CD4-positive, CD25-positive, alpha-beta regulatory T cell (primary cell): ENCODE measurements at regions not wholly inside any gene's neighbourhood (a gene's known extent, or its start where the extent isn't known, plus 50 kb on each side); places are given as distances from the start of the nearest gene placed in this dataset.

ENCODE experiments used
- ATAC-seq, 2 donors: fragments of 150-1000 bp; cut with Tn5 transposase; one replicate each; pipeline ENCODE4 v1.10.0; 2021; ENCODE audit warnings: low read depth in 2 of 2, moderate number of reproducible peaks in 2 of 2, moderate library complexity in 1 of 2
- DNase-seq, 3 donors: peaks; one replicate each; pipeline versions ENCODE4 v3.0.0 to v3.0.0-alpha.2; 2012 to 2022; ENCODE audit warnings: mixed read lengths in 1 of 3
- H3K27ac ChIP-seq: one replicate; pipeline ENCODE4 v1.7.0; 2013; ENCODE audit warnings: mild to moderate bottlenecking, low read length; ENCODE audit not compliant: insufficient read depth, poor library complexity, severe bottlenecking
- H3K27me3 ChIP-seq: one replicate; pipeline ENCODE4 v1.7.0; 2013; ENCODE audit warnings: low read length; ENCODE audit not compliant: control insufficient read depth, insufficient read depth
- H3K36me3 ChIP-seq: one replicate; pipeline ENCODE4 v1.7.0; 2013; ENCODE audit warnings: mild to moderate bottlenecking, low read length, moderate library complexity; ENCODE audit not compliant: control insufficient read depth, insufficient read depth
- H3K4me1 ChIP-seq: 2 replicates; pipeline ENCODE4 v1.7.0; 2013; ENCODE audit warnings: mild to moderate bottlenecking, low read length; ENCODE audit not compliant: insufficient read depth, control insufficient read depth, poor library complexity, severe bottlenecking
- H3K4me3 ChIP-seq: one replicate; pipeline ENCODE4 v1.7.0; 2013; ENCODE audit warnings: low read depth, mild to moderate bottlenecking, low read length, moderate library complexity
- H3K9me3 ChIP-seq, 2 experiments: 1 replicate in 1 of 2; 2 replicates in 1 of 2; pipeline ENCODE4 v1.7.0; 2013; ENCODE audit warnings: low read length in 2 of 2, mild to moderate bottlenecking in 1 of 2, moderate library complexity in 1 of 2; ENCODE audit not compliant: control insufficient read depth in 2 of 2
- H3K27ac Mint-ChIP-seq, 3 donors: one replicate each; pipeline ENCODE4 v1.8.0; 2020 to 2022; ENCODE audit warnings: mild to moderate bottlenecking in 3 of 3, mixed read lengths in 3 of 3, moderate library complexity in 2 of 3
- H3K27me3 Mint-ChIP-seq: one replicate; pipeline ENCODE4 v1.8.0; 2022; ENCODE audit warnings: mild to moderate bottlenecking, mixed read lengths
- H3K36me3 Mint-ChIP-seq: one replicate; pipeline ENCODE4 v1.8.0; 2020; ENCODE audit warnings: mixed read lengths
- H3K4me1 Mint-ChIP-seq, 4 donors: one replicate each; pipeline ENCODE4 v1.8.0; 2020 to 2022; ENCODE audit warnings: mixed read lengths in 4 of 4, mild to moderate bottlenecking in 1 of 4
- H3K4me3 Mint-ChIP-seq, 4 donors: one replicate each; pipeline ENCODE4 v1.8.0; 2020 to 2022; ENCODE audit warnings: mild to moderate bottlenecking in 4 of 4, mixed read lengths in 4 of 4, moderate library complexity in 3 of 4
- H3K9me3 Mint-ChIP-seq, 7 donors: one replicate each; pipeline ENCODE4 v1.8.0; 2020 to 2022; ENCODE audit warnings: mixed read lengths in 7 of 7, mild to moderate bottlenecking in 3 of 7, moderate library complexity in 2 of 7

DNA sequence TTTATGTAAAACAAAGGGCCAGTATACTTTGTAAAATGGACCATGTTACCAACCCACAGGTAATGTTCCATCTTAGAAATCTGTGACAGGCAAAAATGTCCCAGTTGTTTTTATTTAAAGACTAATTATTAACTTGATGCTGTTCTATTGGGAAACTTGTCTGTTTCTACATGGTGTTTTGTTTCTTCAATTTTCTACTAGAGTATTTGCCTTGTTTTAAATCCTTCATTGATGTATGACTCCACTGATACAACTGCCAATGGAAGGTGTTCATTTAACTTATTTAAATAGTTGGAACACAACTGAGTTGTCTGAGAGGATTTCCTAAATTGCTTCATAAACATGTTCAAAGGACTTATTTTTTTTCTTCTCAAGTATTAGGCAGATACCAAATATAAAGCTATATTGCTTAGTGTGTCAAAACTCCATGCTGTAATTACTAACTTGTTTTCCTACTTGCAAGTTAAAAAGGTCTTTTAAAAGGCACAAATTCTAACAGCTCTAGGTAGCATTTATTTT lies 152.0 kb upstream of the XPO1 start:
- H3K4me3 ChIP-seq, result no peak overlapping the region
- Mint-ChIP-seq H3K27me3 (peaks cover under 1% of the 10 kb centered on the region), H3K36me3 (no peaks in the 10 kb centered on the region), H3K4me1 (peaks cover 0 to 11% (median 10%) of the 10 kb centered on the region in 4 donors), H3K27ac (no peak overlapping the region), H3K9me3 (no peaks in the 10 kb centered on the region), H3K4me3 (no peak overlapping the region)
- DNase-seq (no peak), ATAC-seq (no peak)
- H3K4me1 ChIP-seq, result peaks cover 8% of the 10 kb centered on the region
- no peaks in the 10 kb centered on the region for H3K27me3 ChIP-seq
- H3K9me3 ChIP-seq, result no peaks in the 10 kb centered on the region
- no peak overlapping the region for H3K27ac ChIP-seq
- no peaks in the 10 kb centered on the region for H3K36me3 ChIP-seq

DNA sequence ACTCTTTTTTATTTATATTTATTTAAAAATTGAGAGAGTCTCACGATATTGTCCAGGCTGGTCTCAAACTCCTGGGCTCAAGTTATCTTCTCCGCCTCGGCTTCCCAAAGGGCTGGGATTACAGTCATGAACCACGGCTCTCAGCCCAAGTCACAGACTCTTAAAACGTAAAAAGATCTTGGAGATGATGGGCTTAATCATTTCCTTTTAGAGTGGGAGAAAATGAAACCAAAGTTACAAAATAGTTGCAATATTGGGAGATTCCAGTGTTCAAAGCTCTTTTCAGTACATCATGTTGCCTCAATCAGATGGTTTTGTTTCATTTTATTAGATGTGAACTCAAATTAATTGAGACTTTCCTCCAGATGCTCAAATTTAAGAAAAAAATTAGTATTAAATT lies 151.4 kb upstream of the XPO1 start:
- peaks cover 0 to 10% (median 10%) of the 10 kb centered on the region in 4 donors for H3K4me1 Mint-ChIP-seq
- peaks cover 6% of the 10 kb centered on the region for H3K27me3 Mint-ChIP-seq
- peak overlapping the region in 1 of 3 donors; percentile 3 for H3K27ac Mint-ChIP-seq
- H3K4me3 ChIP-seq, result no peak overlapping the region
- H3K36me3 ChIP-seq, result no peaks in the 10 kb centered on the region
- H3K27me3 ChIP-seq, result no peaks in the 10 kb centered on the region
- no peaks in the 10 kb centered on the region for H3K36me3 Mint-ChIP-seq
- no peak for DNase-seq
- H3K27ac ChIP-seq, result no peak overlapping the region
- no peak for ATAC-seq
- no peak overlapping the region for H3K4me3 Mint-ChIP-seq
- no peaks in the 10 kb centered on the region for H3K9me3 ChIP-seq
- peaks cover 3% of the 10 kb centered on the region for H3K4me1 ChIP-seq
- H3K9me3 Mint-ChIP-seq, result no peaks in the 10 kb centered on the region

DNA sequence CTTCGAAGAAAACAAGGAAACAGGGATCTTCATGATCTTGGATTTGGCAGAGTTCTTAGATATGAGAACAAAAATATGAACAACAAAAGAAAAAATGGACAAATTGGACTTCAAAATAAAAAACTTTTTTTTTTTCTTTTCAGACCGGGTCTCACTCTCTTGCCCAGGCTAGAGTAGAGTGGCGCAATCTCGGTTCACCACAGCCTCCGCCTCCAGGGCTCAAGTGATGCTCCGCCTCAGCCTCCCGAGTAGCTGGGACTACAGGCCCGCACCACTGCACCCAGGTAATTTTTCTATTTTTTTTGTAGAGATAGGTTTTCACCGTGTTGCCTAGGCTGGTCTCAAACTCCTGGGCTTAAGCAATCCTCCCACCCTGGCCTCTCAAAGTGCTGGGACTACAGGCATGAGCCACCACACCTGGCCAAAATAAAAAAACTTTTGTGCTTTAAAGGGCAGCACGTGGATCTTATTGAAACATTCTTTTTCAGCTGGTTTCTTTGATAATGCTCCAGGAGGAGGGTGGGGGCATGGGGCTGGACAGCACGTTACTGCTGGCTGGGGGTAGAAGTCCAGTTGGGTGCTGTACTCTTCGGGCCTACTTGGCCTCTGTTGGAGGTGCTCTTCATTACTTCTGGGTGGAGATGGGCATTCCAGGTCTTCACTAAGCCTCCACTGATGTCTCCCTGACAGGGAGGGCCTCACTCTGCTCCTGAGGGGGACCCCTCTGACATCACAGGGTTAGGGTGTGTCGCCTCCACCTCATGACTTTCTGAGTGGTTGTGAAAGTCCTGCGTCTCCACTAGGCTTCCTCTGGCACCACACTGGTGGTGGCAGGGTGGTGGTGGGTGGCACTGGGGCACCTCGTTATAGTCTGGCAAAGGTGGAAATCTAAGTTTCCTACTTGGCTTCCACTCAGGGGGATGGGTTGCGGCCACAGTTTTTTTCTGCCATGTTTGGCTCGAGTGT lies 150.5 kb upstream of the XPO1 start:
- H3K27ac ChIP-seq, result no peak overlapping the region
- H3K9me3 ChIP-seq, result no peaks in the 10 kb centered on the region
- H3K4me3 ChIP-seq, result no peak overlapping the region
- Mint-ChIP-seq H3K27me3 (peaks cover 9% of the 10 kb centered on the region), H3K27ac (no peak overlapping the region), H3K9me3 (peaks cover 0 to 1% (median 0%) of the 10 kb centered on the region in 7 donors), H3K4me3 (no peak overlapping the region), H3K4me1 (peaks cover 0 to 5% (median 2%) of the 10 kb centered on the region in 4 donors), H3K36me3 (no peaks in the 10 kb centered on the region)
- no peak for DNase-seq
- no peak for ATAC-seq
- H3K27me3 ChIP-seq, result no peaks in the 10 kb centered on the region
- no peaks in the 10 kb centered on the region for H3K36me3 ChIP-seq
- H3K4me1 ChIP-seq, result no peaks in the 10 kb centered on the region

DNA sequence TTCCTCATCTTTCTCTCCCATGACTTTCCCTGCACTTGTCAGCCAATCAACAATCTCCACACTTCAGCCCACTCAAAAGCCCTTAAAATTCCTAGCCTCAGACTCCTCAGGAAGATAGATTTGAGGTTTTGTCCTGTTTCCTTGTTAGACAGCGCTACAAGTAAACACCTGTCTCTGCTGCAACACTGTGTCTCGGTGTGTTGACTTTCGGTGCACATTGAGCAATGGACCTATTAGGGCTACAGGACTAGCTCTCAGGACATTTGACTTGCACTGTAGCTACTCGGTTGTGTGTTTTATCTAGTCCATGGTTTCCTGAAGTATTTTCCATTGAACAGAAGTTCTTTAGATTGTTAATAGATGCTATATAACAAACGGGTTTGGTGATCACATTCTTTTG lies 140.9 kb upstream of the XPO1 start:
- no peak for ATAC-seq
- H3K4me1 Mint-ChIP-seq, result peaks cover 0 to 4% (median 0%) of the 10 kb centered on the region in 4 donors
- no peaks in the 10 kb centered on the region for H3K4me1 ChIP-seq

DNA sequence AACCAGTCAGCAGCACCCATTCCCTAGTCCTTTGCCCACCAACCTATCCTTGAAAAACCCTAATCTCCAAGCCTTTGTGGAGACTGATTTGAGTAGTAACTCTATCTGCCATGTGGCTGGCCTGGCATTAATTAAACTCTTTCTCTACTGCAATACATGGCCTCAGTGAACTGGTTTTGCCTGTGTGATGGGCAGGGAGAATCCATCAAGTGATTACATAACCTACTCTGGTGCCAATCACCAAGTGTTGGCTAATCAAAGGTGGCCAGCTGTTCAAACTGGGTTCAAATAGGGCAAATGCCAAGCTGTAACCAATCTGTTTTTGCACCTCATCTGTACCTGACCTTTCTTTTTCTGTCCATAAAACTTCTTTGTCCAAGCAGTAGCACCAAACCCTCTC lies 139.8 kb upstream of the XPO1 start:
- Mint-ChIP-seq H3K9me3 (peaks cover 5 to 27% (median 16%) of the 10 kb centered on the region in 7 donors), H3K27ac (no peak overlapping the region), H3K27me3 (peaks cover 16% of the 10 kb centered on the region), H3K4me1 (peaks cover 0 to 4% (median 0%) of the 10 kb centered on the region in 4 donors), H3K4me3 (no peak overlapping the region), H3K36me3 (peaks cover 7% of the 10 kb centered on the region)
- H3K27me3 ChIP-seq, result no peaks in the 10 kb centered on the region
- H3K9me3 ChIP-seq, result peaks cover 12 to 20% of the 10 kb centered on the region in 2 experiments
- DNase-seq (no peak), ATAC-seq (no peak)
- no peaks in the 10 kb centered on the region for H3K36me3 ChIP-seq
- H3K4me3 ChIP-seq, result no peak overlapping the region
- no peak overlapping the region for H3K27ac ChIP-seq
- H3K4me1 ChIP-seq, result no peaks in the 10 kb centered on the region

More for the DNA sequence above, 140.9 kb upstream of the XPO1 start:
- H3K27ac ChIP-seq, result no peak overlapping the region
- peaks cover 12 to 20% of the 10 kb centered on the region in 2 experiments for H3K9me3 ChIP-seq
- Mint-ChIP-seq H3K4me3 (no peak overlapping the region), H3K9me3 (peaks cover 5 to 25% (median 13%) of the 10 kb centered on the region in 7 donors), H3K27ac (no peak overlapping the region), H3K36me3 (peaks cover 7% of the 10 kb centered on the region), H3K27me3 (peaks cover 16% of the 10 kb centered on the region)
- no peak overlapping the region for H3K4me3 ChIP-seq
- H3K36me3 ChIP-seq, result no peaks in the 10 kb centered on the region
- DNase-seq, result no peak
- peaks cover 4% of the 10 kb centered on the region for H3K27me3 ChIP-seq

DNA sequence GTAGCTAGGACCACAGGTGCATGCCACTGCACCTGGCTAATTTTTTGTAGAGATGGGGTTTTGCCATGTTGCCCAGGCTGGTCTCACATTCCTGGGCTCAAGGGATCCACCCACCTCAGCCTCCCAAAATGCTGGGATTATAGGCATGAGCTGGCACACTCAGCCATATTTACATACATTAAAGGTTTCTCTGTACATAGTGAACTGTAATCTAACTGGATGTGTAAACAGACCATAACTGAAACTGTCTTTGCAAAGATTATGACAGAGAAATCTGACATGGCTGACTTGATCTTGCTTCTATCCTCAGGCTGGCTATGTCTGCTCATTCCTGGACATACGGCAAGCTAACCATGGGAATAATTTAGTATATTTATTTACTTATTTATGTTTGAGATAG lies 139.2 kb upstream of the XPO1 start:
- Mint-ChIP-seq H3K27me3 (peaks cover 16% of the 10 kb centered on the region), H3K4me1 (peaks cover 0 to 4% (median 0%) of the 10 kb centered on the region in 4 donors), H3K36me3 (peaks cover 7% of the 10 kb centered on the region), H3K27ac (no peak overlapping the region), H3K4me3 (no peak overlapping the region), H3K9me3 (peaks cover 5 to 27% (median 16%) of the 10 kb centered on the region in 7 donors)
- DNase-seq, result no peak
- Histone ChIP-seq H3K27me3 (no peaks in the 10 kb centered on the region), H3K9me3 (peaks cover 12 to 20% of the 10 kb centered on the region in 2 experiments), H3K4me3 (no peak overlapping the region), H3K36me3 (no peaks in the 10 kb centered on the region), H3K4me1 (no peaks in the 10 kb centered on the region), H3K27ac (no peak overlapping the region)
- ATAC-seq, result no peak

DNA sequence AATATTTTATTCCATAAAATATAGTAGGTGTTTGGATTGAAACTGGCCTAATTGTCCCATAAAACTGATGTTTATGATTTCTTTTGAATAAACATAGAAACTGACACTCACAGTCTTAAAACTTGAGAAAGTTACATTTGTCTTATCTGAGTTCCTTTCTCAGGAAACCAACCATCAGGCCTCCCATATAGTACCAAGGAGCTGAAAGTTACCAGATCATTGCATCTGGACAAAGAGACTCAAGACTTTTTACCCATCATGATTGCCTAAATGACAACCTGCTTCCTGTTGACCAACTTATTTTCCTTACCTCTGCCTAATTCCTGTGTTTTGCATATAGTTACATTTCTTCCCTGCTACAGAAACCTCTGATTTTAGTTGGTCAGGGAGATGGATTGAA lies 137.0 kb upstream of the XPO1 start:
- peaks cover 8% of the 10 kb centered on the region for H3K4me1 ChIP-seq
- H3K27ac ChIP-seq, result no peak overlapping the region
- peaks cover 12 to 20% of the 10 kb centered on the region in 2 experiments for H3K9me3 ChIP-seq
- Mint-ChIP-seq H3K36me3 (peaks cover 7% of the 10 kb centered on the region), H3K4me1 (peaks cover 16 to 23% (median 18%) of the 10 kb centered on the region in 4 donors), H3K9me3 (peaks cover 5 to 27% (median 16%) of the 10 kb centered on the region in 7 donors), H3K4me3 (no peak overlapping the region), H3K27me3 (peaks cover 8% of the 10 kb centered on the region), H3K27ac (no peak overlapping the region)
- H3K27me3 ChIP-seq, result no peaks in the 10 kb centered on the region
- no peak for DNase-seq
- ATAC-seq, result no peak
- H3K4me3 ChIP-seq, result no peak overlapping the region
- no peaks in the 10 kb centered on the region for H3K36me3 ChIP-seq
